ENCODE measurements at regions not wholly inside any gene's neighbourhood (a gene's known extent, or its start where the extent isn't known, plus 50 kb on each side); places are given as distances from the start of the nearest gene placed in this dataset.

GRCh38 chr17:72343911-72344310 is 223.1 kb downstream of the SOX9 start:
- Histone ChIP-seq H3K4me3 (no peak overlapping the region), H3K36me3 (no peaks in the 10 kb centered on the region), H3K27me3 (no peaks in the 10 kb centered on the region), H3K9me3 (no peaks in the 10 kb centered on the region), H3K27ac (no peak overlapping the region), H3K4me1 (ENCODE audit: insufficient read depth) (no peaks in the 10 kb centered on the region)
- DNase-seq, result no peak
- TF ChIP-seq CTCF (IDR thresholded peaks at IDR 0.05), result no peak
- TF ChIP-seq POLR2A (IDR thresholded peaks at IDR 0.05), result no peak
- no peak for TF ChIP-seq EP300 (IDR thresholded peaks at IDR 0.05)
- WGBS, 3 donors, result 61 to 80% (median 62%) methylated on average over 8 of the region's 8 CpGs
- intact Hi-C loops (cut with DNase I), result loop anchor here in 1 of 4 donors (5.0 kb wide), 1 partner anchor 48 kb away; no protein-coding TSS in a partner anchor

- H3K4me3 ChIP-seq, result no peak overlapping the region
- WGBS, 3 donors, result 76 to 80% (median 77%) methylated on average over 5 of the region's 5 CpGs
- no peak for DNase-seq
- H3K9me3 ChIP-seq, result no peaks in the 10 kb centered on the region
- intact Hi-C loops (cut with DNase I), result loop anchor here in 1 of 4 donors (5.0 kb wide), 1 partner anchor 48 kb away; no protein-coding TSS in a partner anchor
- H3K27ac ChIP-seq, result no peak overlapping the region
- no peaks in the 10 kb centered on the region for H3K4me1 ChIP-seq (ENCODE audit: insufficient read depth)
- no peaks in the 10 kb centered on the region for H3K27me3 ChIP-seq
- H3K36me3 ChIP-seq, result no peaks in the 10 kb centered on the region
- TF ChIP-seq CTCF (IDR thresholded peaks at IDR 0.05), result no peak
- TF ChIP-seq EP300 (IDR thresholded peaks at IDR 0.05), result no peak
- no peak for TF ChIP-seq POLR2A (IDR thresholded peaks at IDR 0.05)
Measured at GRCh38 chr17:72344613-72345012, 223.8 kb downstream of the SOX9 start.

- intact Hi-C loops (cut with DNase I), result no loop called here
- 85 to 91% (median 85%) methylated on average over 3 of the region's 3 CpGs for WGBS, 3 donors
- TF ChIP-seq EP300 (IDR thresholded peaks at IDR 0.05) (no peak), POLR2A (IDR thresholded peaks at IDR 0.05) (no peak), CTCF (IDR thresholded peaks at IDR 0.05) (no peak)
- no peak for DNase-seq
- Histone ChIP-seq H3K27me3 (no peaks in the 10 kb centered on the region), H3K36me3 (no peaks in the 10 kb centered on the region), H3K27ac (no peak overlapping the region), H3K4me1 (ENCODE audit: insufficient read depth) (no peaks in the 10 kb centered on the region), H3K4me3 (no peak overlapping the region), H3K9me3 (no peaks in the 10 kb centered on the region)
Measured at GRCh38 chr17:72345088-72345487, 224.3 kb downstream of the SOX9 start.

GRCh38 chr17:72345536-72345935 is 224.7 kb downstream of the SOX9 start:
- H3K4me1 ChIP-seq (ENCODE audit: insufficient read depth), result no peaks in the 10 kb centered on the region
- TF ChIP-seq CTCF (IDR thresholded peaks at IDR 0.05) (no peak), POLR2A (IDR thresholded peaks at IDR 0.05) (no peak), EP300 (IDR thresholded peaks at IDR 0.05) (no peak)
- WGBS, 3 donors, result 86 to 88% (median 87%) methylated on average over 5 of the region's 5 CpGs
- intact Hi-C loops (cut with DNase I), result no loop called here
- no peaks in the 10 kb centered on the region for H3K27me3 ChIP-seq
- no peak overlapping the region for H3K4me3 ChIP-seq
- no peaks in the 10 kb centered on the region for H3K9me3 ChIP-seq
- no peak overlapping the region for H3K27ac ChIP-seq
- no peaks in the 10 kb centered on the region for H3K36me3 ChIP-seq
- no peak for DNase-seq

Measured in ovary (tissue), 7 donors.